Eye (tissue), 1 donor: ENCODE measurements at regions not wholly inside any gene's neighbourhood (a gene's known extent, or its start where the extent isn't known, plus 50 kb on each side); places are given as distances from the start of the nearest gene placed in this dataset.
"Not testable (repeated sequence)": the region's sequence is repeated elsewhere in the genome, so short reads cannot be mapped to it uniquely, and the experiment has no call there.

Experiments used
- DNase-seq: peaks from one replicate; pipeline ENCODE4 v3.0.0-alpha.2; 2015

GRCh38 chr7:52565974-52566373 is 469.5 kb upstream of the POM121L12 start:
- no peak for DNase-seq

GRCh38 chr7:52555805-52556204 is 479.6 kb upstream of the POM121L12 start:
- no peak for DNase-seq

- DNase-seq = no peak
Observed at GRCh38 chr7:52547308-52547910, 488.0 kb upstream of the POM121L12 start.

GRCh38 chr7:52541198-52541765 is 494.2 kb upstream of the POM121L12 start:
- DNase-seq = not testable (repeated sequence)

- DNase-seq = no peak
Observed at GRCh38 chr7:52540041-52540440, 495.4 kb upstream of the POM121L12 start.

- no peak for DNase-seq
Observed at GRCh38 chr7:52539414-52539813, 496.0 kb upstream of the POM121L12 start.

GRCh38 chr7:52537051-52537450 is 498.4 kb upstream of the POM121L12 start:
- DNase-seq = no peak

- DNase-seq = no peak
Observed at GRCh38 chr7:52525772-52526341, 509.6 kb upstream of the POM121L12 start.

GRCh38 chr7:52518869-52519268 is 516.6 kb upstream of the POM121L12 start:
- no peak for DNase-seq

GRCh38 chr7:52512656-52513055 is 522.8 kb upstream of the POM121L12 start:
- DNase-seq = no peak

- no peak for DNase-seq
Observed at GRCh38 chr7:52507546-52508255, 527.7 kb upstream of the POM121L12 start.

GRCh38 chr7:52506325-52506724 is 529.1 kb upstream of the POM121L12 start:
- DNase-seq = no peak

GRCh38 chr7:52504561-52504960 is 530.9 kb upstream of the POM121L12 start:
- DNase-seq = no peak

GRCh38 chr7:52502281-52502680 is 533.2 kb upstream of the POM121L12 start:
- DNase-seq = no peak

GRCh38 chr7:52501696-52502095 is 533.7 kb upstream of the POM121L12 start:
- no peak for DNase-seq

GRCh38 chr7:52500841-52501240 is 534.6 kb upstream of the POM121L12 start:
- DNase-seq = peak; percentile 5

GRCh38 chr7:52498366-52498765 is 537.1 kb upstream of the POM121L12 start:
- DNase-seq = no peak

GRCh38 chr7:52486267-52486666 is 549.2 kb upstream of the POM121L12 start:
- DNase-seq = no peak

GRCh38 chr7:52482076-52482475 is 553.4 kb upstream of the POM121L12 start:
- no peak for DNase-seq

- no peak for DNase-seq
Observed at GRCh38 chr7:52481571-52481970, 553.9 kb upstream of the POM121L12 start.

- DNase-seq = no peak
Observed at GRCh38 chr7:52479990-52480389, 555.4 kb upstream of the POM121L12 start.

GRCh38 chr7:52475001-52475582 is 560.3 kb upstream of the POM121L12 start:
- peak; percentile 1 for DNase-seq

- peak; percentile 2 for DNase-seq
Observed at GRCh38 chr7:52473756-52474155, 561.7 kb upstream of the POM121L12 start.
